OCI-LY1 (cell line): ENCODE measurements at regions not wholly inside any gene's neighbourhood (a gene's known extent, or its start where the extent isn't known, plus 50 kb on each side); places are given as distances from the start of the nearest gene placed in this dataset.

Experiments
- H2AFZ ChIP-seq: fragments of 200-600 bp; sonication (generic), shearing (Covaris generic); 2 replicates; pipeline ENCODE4 v1.6.0; 2014; ENCODE audit warnings: antibody characterized with exemption, mild to moderate bottlenecking, low read length
- H3F3A ChIP-seq: fragments of 200-600 bp; sonication (generic), shearing (Covaris generic); 2 replicates; pipeline ENCODE4 v1.6.0; 2014; ENCODE audit warnings: mild to moderate bottlenecking, antibody characterized with exemption, low read length, moderate library complexity; ENCODE audit not compliant: insufficient read depth
- H3K27ac ChIP-seq: fragments of 200-600 bp; sonication (generic); 2 replicates; pipeline ENCODE4 v1.5.1; 2014; ENCODE audit warnings: low read length, mixed run types, mild to moderate bottlenecking, low read depth; ENCODE audit not compliant: poor library complexity, severe bottlenecking
- H3K27me3 ChIP-seq: fragments of 200-600 bp; sonication (generic); 2 replicates; pipeline ENCODE4 v1.6.0; 2014; ENCODE audit warnings: antibody characterized with exemption, mild to moderate bottlenecking, low read length, moderate library complexity; ENCODE audit not compliant: insufficient read depth
- H3K36me3 ChIP-seq: fragments of 200-600 bp; sonication (generic); 2 replicates; pipeline ENCODE4 v1.6.1; 2014; ENCODE audit warnings: mild to moderate bottlenecking, antibody characterized with exemption, low read length, moderate library complexity, mixed read lengths; ENCODE audit not compliant: insufficient read depth
- H3K4me1 ChIP-seq: fragments of 200-600 bp; sonication (generic); 2 replicates; pipeline ENCODE4 v1.5.1; 2014; ENCODE audit warnings: mild to moderate bottlenecking, low read length, moderate library complexity; ENCODE audit not compliant: insufficient read depth, severe bottlenecking
- H3K4me2 ChIP-seq: fragments of 200-600 bp; sonication (generic), shearing (Covaris generic); 2 replicates; pipeline ENCODE4 v1.6.1; 2014; ENCODE audit warnings: low read length
- H3K4me3 ChIP-seq: fragments of 200-600 bp; sonication (generic); 2 replicates; pipeline ENCODE4 v1.5.1; 2014; ENCODE audit warnings: low read length, low read depth, mild to moderate bottlenecking, mixed read lengths; ENCODE audit not compliant: poor library complexity, severe bottlenecking
- H3K79me2 ChIP-seq: fragments of 200-600 bp; shearing (Covaris generic); 2 replicates; pipeline ENCODE4 v1.6.1; 2016; ENCODE audit warnings: mixed run types, low read length, mixed read lengths; ENCODE audit not compliant: insufficient read depth
- H3K9ac ChIP-seq: fragments of 200-600 bp; sonication (generic), shearing (Covaris generic); 2 replicates; pipeline ENCODE4 v1.6.1; 2014; ENCODE audit warnings: mild to moderate bottlenecking, low read length, mixed read lengths
- H3K9me2 ChIP-seq: fragments of 200-600 bp; sonication (generic), shearing (Covaris generic); 2 replicates; pipeline ENCODE4 v1.6.1; 2014; ENCODE audit warnings: low read depth, mild to moderate bottlenecking, low read length, mixed read lengths
- H3K9me3 ChIP-seq: fragments of 200-600 bp; shearing (Covaris generic); 2 replicates; pipeline ENCODE4 v1.6.1; 2014; ENCODE audit warnings: low read length, mixed read lengths
- H4K20me1 ChIP-seq: fragments of 200-600 bp; sonication (generic), shearing (Covaris generic); 2 replicates; pipeline ENCODE4 v1.6.0; 2016; ENCODE audit warnings: mild to moderate bottlenecking, low read length; ENCODE audit not compliant: insufficient read depth
- EZH2 ChIP-seq: fragments of 200-600 bp; sonication (generic), shearing (Covaris generic); IDR thresholded peaks from 2 replicates; pipeline ENCODE4 v1.8.0; 2017; ENCODE audit warnings: borderline replicate concordance, mixed run types, mild to moderate bottlenecking, antibody characterized with exemption, low read length, moderate library complexity, mixed read lengths
- TF ChIP-seq, protein P1 (sequence below): fragments of 200-600 bp; sonication (generic), shearing (Covaris generic); IDR thresholded peaks from 2 replicates; pipeline ENCODE4 v1.5.1; 2017; ENCODE audit warnings: mild to moderate bottlenecking, antibody characterized with exemption, low read length, moderate library complexity, mixed read lengths

DNA sequence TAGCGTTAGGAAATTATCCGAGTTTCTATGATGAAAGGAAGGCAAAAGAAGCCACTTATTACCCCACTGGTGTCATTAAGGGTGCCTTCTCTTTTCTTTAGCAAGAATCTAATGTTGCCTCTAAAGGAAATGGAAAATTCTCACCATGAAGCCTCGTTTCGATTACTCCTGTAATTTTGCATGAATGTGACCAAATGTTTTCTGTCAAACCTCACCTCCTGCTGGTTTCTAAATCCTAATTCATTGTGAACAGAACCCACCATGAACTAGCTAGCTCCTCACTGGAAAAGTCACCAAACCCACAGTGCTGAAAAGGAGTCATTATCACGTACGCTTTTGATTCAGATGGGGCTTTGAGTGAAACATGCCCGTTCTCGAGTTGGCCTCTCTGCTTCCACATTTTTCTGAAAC is 119.9 kb downstream of the COPS8 start:
- no peak for TF ChIP-seq EZH2
- TF ChIP-seq, protein P1, sequence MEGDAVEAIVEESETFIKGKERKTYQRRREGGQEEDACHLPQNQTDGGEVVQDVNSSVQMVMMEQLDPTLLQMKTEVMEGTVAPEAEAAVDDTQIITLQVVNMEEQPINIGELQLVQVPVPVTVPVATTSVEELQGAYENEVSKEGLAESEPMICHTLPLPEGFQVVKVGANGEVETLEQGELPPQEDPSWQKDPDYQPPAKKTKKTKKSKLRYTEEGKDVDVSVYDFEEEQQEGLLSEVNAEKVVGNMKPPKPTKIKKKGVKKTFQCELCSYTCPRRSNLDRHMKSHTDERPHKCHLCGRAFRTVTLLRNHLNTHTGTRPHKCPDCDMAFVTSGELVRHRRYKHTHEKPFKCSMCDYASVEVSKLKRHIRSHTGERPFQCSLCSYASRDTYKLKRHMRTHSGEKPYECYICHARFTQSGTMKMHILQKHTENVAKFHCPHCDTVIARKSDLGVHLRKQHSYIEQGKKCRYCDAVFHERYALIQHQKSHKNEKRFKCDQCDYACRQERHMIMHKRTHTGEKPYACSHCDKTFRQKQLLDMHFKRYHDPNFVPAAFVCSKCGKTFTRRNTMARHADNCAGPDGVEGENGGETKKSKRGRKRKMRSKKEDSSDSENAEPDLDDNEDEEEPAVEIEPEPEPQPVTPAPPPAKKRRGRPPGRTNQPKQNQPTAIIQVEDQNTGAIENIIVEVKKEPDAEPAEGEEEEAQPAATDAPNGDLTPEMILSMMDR = no peak
- Histone ChIP-seq H2AFZ (no peak overlapping the region), H3K9ac (no peak overlapping the region), H3K9me2 (no peaks in the 10 kb centered on the region), H4K20me1 (no peaks in the 10 kb centered on the region), H3K27me3 (0 out of 2 replicates have a peak, but pooled peaks cover 2% of the 10 kb centered on the region), H3K9me3 (no peaks in the 10 kb centered on the region), H3K4me1 (no peaks in the 10 kb centered on the region), H3K27ac (no peak overlapping the region), H3K79me2 (no peaks in the 10 kb centered on the region), H3K4me3 (no peak overlapping the region), H3K36me3 (no peaks in the 10 kb centered on the region), H3F3A (no peaks in the 10 kb centered on the region), H3K4me2 (no peak overlapping the region)

DNA sequence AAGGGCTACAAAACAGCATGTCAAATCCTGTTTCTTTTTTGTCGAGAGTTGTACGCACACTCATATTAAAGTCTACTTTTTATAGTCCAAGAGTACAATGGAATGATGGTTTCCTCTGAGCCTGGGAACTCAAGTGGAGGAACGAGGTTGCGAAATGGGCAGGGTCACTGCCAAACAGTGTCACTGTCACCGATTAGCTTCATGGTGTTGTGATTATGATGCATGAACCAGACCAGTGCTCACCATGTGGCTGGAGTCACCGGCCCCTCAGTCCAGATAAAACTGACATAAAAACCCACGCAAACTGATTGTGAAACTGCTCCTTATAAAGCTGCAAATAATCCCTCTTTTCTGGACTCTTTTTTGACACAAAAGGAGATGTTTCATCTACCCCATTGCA is 122.0 kb downstream of the COPS8 start:
- Histone ChIP-seq H3K27ac (no peak overlapping the region), H2AFZ (no peak overlapping the region), H3K27me3 (no peaks in the 10 kb centered on the region), H3K4me1 (no peaks in the 10 kb centered on the region), H3K36me3 (no peaks in the 10 kb centered on the region), H3K9me2 (no peaks in the 10 kb centered on the region), H3K4me2 (no peak overlapping the region), H3F3A (no peaks in the 10 kb centered on the region), H3K4me3 (no peak overlapping the region), H3K9ac (no peak overlapping the region), H3K9me3 (no peaks in the 10 kb centered on the region), H4K20me1 (no peaks in the 10 kb centered on the region), H3K79me2 (no peaks in the 10 kb centered on the region)
- TF ChIP-seq EZH2 = no peak
- TF ChIP-seq, protein P1 = no peak

DNA sequence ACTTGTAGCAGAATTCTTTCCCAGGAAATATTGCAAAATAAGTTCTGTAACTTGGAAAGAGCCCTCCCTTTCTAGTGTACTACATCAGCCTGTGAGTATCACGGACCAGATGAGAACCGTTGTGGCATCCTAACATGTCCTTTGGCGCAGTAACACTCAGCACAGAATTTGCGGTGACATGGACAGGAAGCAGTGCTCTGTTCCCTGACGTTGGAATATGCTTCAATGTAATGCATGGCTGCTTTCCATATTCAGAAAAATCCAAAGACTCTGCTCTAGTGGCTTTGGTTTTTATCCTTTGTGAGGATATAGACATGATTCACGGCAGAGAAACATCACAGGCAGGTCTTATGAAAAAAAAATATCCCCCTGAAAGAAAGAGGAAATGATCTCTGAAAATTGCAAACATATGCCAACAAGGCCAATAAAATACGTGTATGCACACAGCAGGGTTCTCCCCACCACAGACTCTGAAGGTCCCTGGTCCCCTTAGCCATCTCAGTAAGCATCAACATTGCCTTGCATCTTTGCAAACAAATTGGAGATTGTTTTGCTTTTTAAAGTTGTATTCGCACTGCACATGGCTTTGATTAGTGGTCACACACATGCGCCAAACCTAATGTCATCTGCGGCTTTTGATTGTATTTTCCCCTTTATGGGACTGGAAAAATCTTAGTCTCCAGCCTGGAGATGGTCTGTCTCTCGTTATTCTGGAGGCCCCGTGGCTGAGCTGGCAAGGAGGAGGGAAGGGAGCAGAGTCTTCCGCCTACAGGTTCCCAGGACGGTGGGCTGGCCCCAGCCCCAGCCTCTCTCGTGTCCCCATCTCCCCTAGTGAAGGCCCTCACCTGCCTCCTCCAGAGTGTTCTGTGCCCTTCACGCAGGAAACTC is 122.9 kb downstream of the COPS8 start:
- Histone ChIP-seq H3K4me2 (no peak overlapping the region), H3K9me2 (no peaks in the 10 kb centered on the region), H4K20me1 (no peaks in the 10 kb centered on the region), H3K27ac (no peak overlapping the region), H2AFZ (no peak overlapping the region), H3K36me3 (no peaks in the 10 kb centered on the region), H3K4me1 (no peaks in the 10 kb centered on the region), H3K9ac (no peak overlapping the region), H3K9me3 (no peaks in the 10 kb centered on the region), H3F3A (no peaks in the 10 kb centered on the region), H3K79me2 (no peaks in the 10 kb centered on the region), H3K4me3 (no peak overlapping the region), H3K27me3 (no peaks in the 10 kb centered on the region)
- no peak for TF ChIP-seq EZH2
- TF ChIP-seq, protein P1 = no peak
